Spleen (tissue), 11 donors: ENCODE measurements at regions not wholly inside any gene's neighbourhood (a gene's known extent, or its start where the extent isn't known, plus 50 kb on each side); places are given as distances from the start of the nearest gene placed in this dataset.

ENCODE experiments used
- DNase-seq: peaks from one replicate; pipeline ENCODE4 v3.0.0-alpha.2; 2020
- H3K27ac ChIP-seq, 8 donors: fragments of 200-600 bp; sonication (generic) in 7 of 8; 1 replicate in 4 of 8; 2 replicates in 4 of 8; pipeline versions ENCODE4 v1.5.0 to v1.8.0; 2016 to 2021; ENCODE audit warnings: inconsistent platforms in 4 of 8, mild to moderate bottlenecking in 4 of 8, moderate library complexity in 1 of 8
- H3K27me3 ChIP-seq, 7 donors: fragments of 200-600 bp; sonication (generic) in 6 of 7; replicated peaks in 1 of 7; 1 replicate in 4 of 7; 2 replicates in 3 of 7; pipeline versions ENCODE4 v1.5.0 to v1.8.0; 2016 to 2021; ENCODE audit warnings: inconsistent platforms in 3 of 7, mild to moderate bottlenecking in 1 of 7
- H3K36me3 ChIP-seq, 6 donors: fragments of 200-600 bp; sonication (generic) in 5 of 6; 1 replicate in 4 of 6; 2 replicates in 2 of 6; pipeline versions ENCODE4 v1.5.0 to v1.8.0; 2016 to 2021; ENCODE audit warnings: inconsistent platforms in 2 of 6
- H3K4me1 ChIP-seq, 6 donors: fragments of 200-600 bp; sonication (generic) in 5 of 6; 1 replicate in 3 of 6; 2 replicates in 3 of 6; pipeline versions ENCODE4 v1.5.0 to v1.8.0; 2016 to 2021; ENCODE audit warnings: inconsistent platforms in 3 of 6
- H3K4me3 ChIP-seq, 8 donors: fragments of 200-600 bp; sonication (generic) in 7 of 8; 1 replicate in 4 of 8; 2 replicates in 4 of 8; pipeline versions ENCODE4 v1.5.0 to v1.8.0; 2016 to 2021; ENCODE audit warnings: inconsistent platforms in 4 of 8, mild to moderate bottlenecking in 4 of 8, moderate library complexity in 2 of 8
- H3K9me3 ChIP-seq, 8 donors: fragments of 200-600 bp; sonication (generic) in 7 of 8; 1 replicate in 4 of 8; 2 replicates in 4 of 8; pipeline versions ENCODE4 v1.5.0 to v1.8.0; 2016 to 2021; ENCODE audit warnings: inconsistent platforms in 4 of 8
- POLR2A ChIP-seq, 3 donors: fragments of 450-650 bp; IDR thresholded peaks; one replicate each; pipeline ENCODE4 v1.5.1; 2017; ENCODE audit warnings: antibody characterized with exemption in 3 of 3, mild to moderate bottlenecking in 1 of 3
- POLR2AphosphoS5 ChIP-seq, 3 donors: sonication (generic); formaldehyde crosslinking; IDR thresholded peaks; one replicate each; pipeline ENCODE4 v1.5.1; 2017; ENCODE audit warnings: antibody characterized with exemption in 3 of 3
- WGBS, 5 donors: extraction: QIAGEN DNeasy Blood & Tissue Kit in 3 of 5; methylation state at CpG; one replicate each; pipeline versions ENCODE4 v1.1.5 to v1.1.7; 2013 to 2018; 5-methylcytosine and 5-hydroxymethylcytosine counted together
- intact Hi-C: fragments of 100-400 bp; cut with DNase I; formaldehyde crosslinking; loops from one replicate; pipeline ENCODE4 v1.15.0; 2023; ENCODE audit warnings: low total_unique reads
- TF ChIP-seq, protein P1 (sequence below), 11 experiments: fragments of 200-600 bp in 7 of 11; fragments of 450-650 bp in 4 of 11; sonication (generic) in 4 of 11; IDR thresholded peaks in 8 of 11; conservative IDR thresholded peaks in 3 of 11; 1 replicate in 7 of 11; 2 replicates in 4 of 11; pipeline versions ENCODE4 v1.4.0 to v1.8.0; 2016 to 2021; ENCODE audit warnings: antibody characterized with exemption in 11 of 11, inconsistent platforms in 4 of 11, mild to moderate bottlenecking in 1 of 11
- donor health status: healthy with polysubstance abuse.
- donor health status: DM: no; HTN: no; CAD: no; lungs with moderate emphysema.
- donor health status: DM: no; HTN: no; CAD: no.
- donor health status: Bipolar disorder and iron deficiency.
- donor health status: healthy.
- donor health status: DM: no; HTN: no; CAD: no.
- donor health status: DM: yes; HTN: yes; CAD: no.

DNA sequence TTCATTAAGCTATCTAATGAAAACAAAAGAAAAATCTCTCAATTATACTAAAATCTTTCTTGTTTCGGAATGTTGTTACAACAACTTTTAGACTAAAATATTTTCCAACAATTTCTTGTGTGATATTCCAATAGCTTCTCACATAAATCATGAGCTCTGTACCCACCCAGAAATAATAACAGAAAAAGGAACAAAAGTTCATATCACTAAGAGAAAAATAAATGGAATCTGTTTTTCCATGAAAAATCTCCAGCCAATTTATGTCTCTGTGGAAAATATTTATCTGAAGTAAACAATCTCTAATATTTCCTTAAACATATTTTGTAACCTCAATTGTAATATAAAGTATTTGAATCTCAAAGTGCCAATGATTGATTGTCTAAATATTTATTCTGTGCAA, 628.6 kb upstream of the ANKRD30A start:
- H3K27me3 ChIP-seq: no peaks in the 10 kb centered on the region
- H3K9me3 ChIP-seq: no peaks in the 10 kb centered on the region
- H3K36me3 ChIP-seq: no peaks in the 10 kb centered on the region
- 77 to 95% (median 92%) methylated on average over 1 of the region's 1 CpG for WGBS, 5 donors
- intact Hi-C loops: no loop called here
- no peak overlapping the region for H3K4me3 ChIP-seq
- H3K27ac ChIP-seq: no peak overlapping the region
- H3K4me1 ChIP-seq: no peaks in the 10 kb centered on the region
- no peak for DNase-seq
- TF ChIP-seq, protein P1, sequence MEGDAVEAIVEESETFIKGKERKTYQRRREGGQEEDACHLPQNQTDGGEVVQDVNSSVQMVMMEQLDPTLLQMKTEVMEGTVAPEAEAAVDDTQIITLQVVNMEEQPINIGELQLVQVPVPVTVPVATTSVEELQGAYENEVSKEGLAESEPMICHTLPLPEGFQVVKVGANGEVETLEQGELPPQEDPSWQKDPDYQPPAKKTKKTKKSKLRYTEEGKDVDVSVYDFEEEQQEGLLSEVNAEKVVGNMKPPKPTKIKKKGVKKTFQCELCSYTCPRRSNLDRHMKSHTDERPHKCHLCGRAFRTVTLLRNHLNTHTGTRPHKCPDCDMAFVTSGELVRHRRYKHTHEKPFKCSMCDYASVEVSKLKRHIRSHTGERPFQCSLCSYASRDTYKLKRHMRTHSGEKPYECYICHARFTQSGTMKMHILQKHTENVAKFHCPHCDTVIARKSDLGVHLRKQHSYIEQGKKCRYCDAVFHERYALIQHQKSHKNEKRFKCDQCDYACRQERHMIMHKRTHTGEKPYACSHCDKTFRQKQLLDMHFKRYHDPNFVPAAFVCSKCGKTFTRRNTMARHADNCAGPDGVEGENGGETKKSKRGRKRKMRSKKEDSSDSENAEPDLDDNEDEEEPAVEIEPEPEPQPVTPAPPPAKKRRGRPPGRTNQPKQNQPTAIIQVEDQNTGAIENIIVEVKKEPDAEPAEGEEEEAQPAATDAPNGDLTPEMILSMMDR (IDR thresholded peaks at IDR 0.05 in 8 of 11, conservative IDR thresholded peaks at IDR 0.05 in 3 of 11): no peak
- no peak for TF ChIP-seq POLR2A (IDR thresholded peaks at IDR 0.05)
- no peak for TF ChIP-seq POLR2AphosphoS5 (IDR thresholded peaks at IDR 0.05)

DNA sequence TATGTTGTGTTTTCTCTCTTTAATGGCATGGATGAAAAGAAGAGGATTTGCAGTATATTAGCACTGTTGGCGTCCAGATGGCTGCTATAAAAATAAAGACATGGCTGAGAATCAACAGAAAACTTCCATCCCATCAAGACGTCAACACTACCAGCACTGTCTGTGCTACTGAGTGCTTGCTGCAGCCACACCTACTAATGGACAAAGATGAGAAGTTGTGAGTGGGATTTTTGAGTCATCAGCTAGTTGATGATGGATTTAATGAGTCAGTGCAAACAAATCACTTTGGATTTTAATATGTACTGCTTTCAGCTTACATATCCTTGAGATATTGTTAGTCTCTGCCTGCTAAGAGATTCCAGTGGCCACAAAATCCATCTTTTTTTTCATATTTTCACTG, 631.0 kb upstream of the ANKRD30A start:
- Histone ChIP-seq H3K4me1 (peaks cover 0 to 15% (median 0%) of the 10 kb centered on the region in 6 donors), H3K9me3 (peaks cover 0 to 4% (median 0%) of the 10 kb centered on the region in 8 donors), H3K36me3 (no peaks in the 10 kb centered on the region), H3K27me3 (no peaks in the 10 kb centered on the region), H3K27ac (peak overlapping the region in 2 of 8 donors; percentile 21 to 51), H3K4me3 (no peak overlapping the region)
- TF ChIP-seq, protein P1 (IDR thresholded peaks at IDR 0.05 in 8 of 11, conservative IDR thresholded peaks at IDR 0.05 in 3 of 11): no peak
- TF ChIP-seq POLR2AphosphoS5 (IDR thresholded peaks at IDR 0.05): peak in 1 of 3 donors; percentile 22
- 45 to 81% (median 70%) methylated on average over 2 of the region's 2 CpGs for WGBS, 5 donors
- intact Hi-C loops: no loop called here
- DNase-seq: no peak

DNA sequence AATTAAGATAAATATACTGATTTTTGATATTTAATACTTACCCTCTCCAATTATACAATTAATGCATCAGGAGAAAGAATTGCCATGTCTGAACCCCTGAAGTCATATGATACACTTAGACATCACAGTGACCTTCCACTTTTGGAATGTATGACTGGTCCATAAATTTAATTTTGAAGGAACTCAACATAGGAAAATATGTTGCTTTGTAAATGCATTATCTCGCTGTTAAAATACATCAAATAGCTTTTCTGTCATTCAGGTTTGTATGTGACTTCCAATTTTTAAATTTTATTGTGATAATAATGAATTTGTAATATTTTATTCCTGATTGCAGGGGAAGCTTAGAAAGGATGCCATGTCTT, 631.9 kb upstream of the ANKRD30A start:
- 72 to 94% (median 77%) methylated on average over 1 of the region's 1 CpG for WGBS, 5 donors

DNA sequence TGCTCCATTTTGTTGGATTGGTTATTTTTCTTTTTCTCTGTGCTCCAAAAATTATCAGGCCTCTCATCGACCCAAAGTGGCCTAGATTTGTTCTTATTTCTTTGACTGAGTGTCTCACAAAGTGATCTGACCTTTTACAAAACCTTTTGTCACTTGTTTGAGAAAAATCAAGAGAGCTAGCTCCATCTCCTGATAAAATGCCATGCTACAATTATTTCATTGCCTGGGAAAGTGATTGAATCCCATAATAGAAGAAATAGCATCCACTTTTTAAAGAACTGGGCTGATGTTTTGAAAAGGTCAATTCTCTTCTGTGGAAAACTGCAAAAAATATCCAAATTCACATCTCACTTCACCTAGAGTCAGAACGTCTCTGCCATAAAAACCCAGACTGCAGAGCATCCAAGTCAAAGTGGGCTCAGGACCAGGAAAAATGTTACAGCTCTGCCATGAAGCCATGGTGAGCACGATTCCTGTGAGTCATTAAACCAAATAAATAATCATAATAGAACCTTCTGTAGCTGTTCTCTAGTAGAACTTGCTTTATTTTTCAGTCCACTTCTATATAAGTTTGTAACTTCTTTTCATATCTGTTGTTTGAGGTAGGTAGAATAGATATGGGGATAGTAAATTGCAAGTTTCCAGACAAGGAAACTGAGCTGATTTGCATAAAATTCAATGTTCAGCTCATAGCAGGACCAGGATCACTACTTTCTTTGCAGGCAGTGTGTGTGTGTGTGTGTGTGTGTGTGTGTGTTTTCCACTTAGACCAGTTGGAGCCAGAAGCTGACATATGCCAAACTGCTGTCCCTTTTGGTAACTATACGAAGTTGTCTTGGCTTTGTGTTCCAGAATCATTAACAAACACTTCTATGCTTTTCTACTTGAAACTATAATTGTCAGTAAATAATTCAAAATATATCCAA, 632.5 kb upstream of the ANKRD30A start:
- H3K9me3 ChIP-seq: peaks cover 0 to 4% (median 0%) of the 10 kb centered on the region in 8 donors
- H3K36me3 ChIP-seq: no peaks in the 10 kb centered on the region
- intact Hi-C loops: no loop called here
- no peaks in the 10 kb centered on the region for H3K27me3 ChIP-seq
- H3K27ac ChIP-seq: peak overlapping the region in 1 of 8 donors; percentile 29
- TF ChIP-seq, protein P1 (IDR thresholded peaks at IDR 0.05 in 8 of 11, conservative IDR thresholded peaks at IDR 0.05 in 3 of 11): no peak
- no peak for TF ChIP-seq POLR2A (IDR thresholded peaks at IDR 0.05)
- no peak for TF ChIP-seq POLR2AphosphoS5 (IDR thresholded peaks at IDR 0.05)
- H3K4me1 ChIP-seq: peaks cover 0 to 17% (median 0%) of the 10 kb centered on the region in 6 donors
- DNase-seq: no peak
- no peak overlapping the region for H3K4me3 ChIP-seq
- WGBS, 5 donors: 65 to 80% (median 71%) methylated on average over 4 of the region's 4 CpGs

More for the DNA sequence above, 631.9 kb upstream of the ANKRD30A start:
- DNase-seq: no peak
- Histone ChIP-seq H3K4me3 (no peak overlapping the region), H3K36me3 (no peaks in the 10 kb centered on the region), H3K4me1 (peaks cover 0 to 17% (median 0%) of the 10 kb centered on the region in 6 donors), H3K27me3 (no peaks in the 10 kb centered on the region), H3K27ac (no peak overlapping the region), H3K9me3 (peaks cover 0 to 4% (median 0%) of the 10 kb centered on the region in 8 donors)
- TF ChIP-seq, protein P1 (IDR thresholded peaks at IDR 0.05 in 8 of 11, conservative IDR thresholded peaks at IDR 0.05 in 3 of 11): no peak
- intact Hi-C loops: no loop called here
